DMS 273 (cell line): ENCODE measurements at regions not wholly inside any gene's neighbourhood (a gene's known extent, or its start where the extent isn't known, plus 50 kb on each side); places are given as distances from the start of the nearest gene placed in this dataset.

Experiments
- DNase-seq: peaks from one replicate; lab custom pipeline; 2025; ENCODE audit not compliant: unreplicated experiment; lab: John Stamatoyannopoulos, UW

DNA sequence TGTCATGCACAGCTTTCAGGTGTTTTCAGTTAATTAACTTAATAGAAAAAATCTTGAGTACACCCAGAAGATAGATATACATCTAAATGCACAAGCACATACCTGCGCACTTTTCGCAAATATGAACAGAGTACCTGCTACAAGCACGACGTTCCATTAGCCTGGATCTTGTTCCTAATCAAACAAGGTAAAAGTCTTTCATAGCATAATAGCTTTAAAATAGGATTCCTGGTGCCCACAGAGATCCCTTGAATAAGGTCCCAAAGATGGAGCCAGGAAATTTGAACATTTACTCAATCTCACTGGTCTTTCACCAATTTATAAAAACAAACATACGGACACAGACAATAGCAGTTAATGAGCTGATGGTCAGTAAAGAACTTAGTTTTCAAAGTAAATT lies 689.8 kb upstream of the CHORDC1 start:
- no peak for DNase-seq

DNA sequence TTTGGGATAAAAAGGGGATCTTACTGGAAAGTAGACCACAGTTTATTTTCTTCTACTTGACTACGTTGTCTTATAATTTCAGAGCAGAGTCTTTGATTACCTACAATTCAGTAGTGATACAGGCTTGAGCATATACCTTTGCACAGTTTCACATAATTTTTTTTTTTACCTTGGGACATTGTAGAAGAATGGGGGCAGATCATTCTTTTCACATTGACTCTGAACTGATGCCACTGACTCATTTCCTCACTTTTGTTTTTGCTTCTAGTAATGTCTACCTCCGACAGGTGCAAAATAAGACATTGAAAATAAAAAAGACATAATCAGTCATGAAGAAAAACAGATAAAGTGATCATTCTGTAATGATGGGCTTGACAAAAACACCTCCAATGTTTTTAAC lies 688.3 kb upstream of the CHORDC1 start:
- DNase-seq, result no peak

DNA sequence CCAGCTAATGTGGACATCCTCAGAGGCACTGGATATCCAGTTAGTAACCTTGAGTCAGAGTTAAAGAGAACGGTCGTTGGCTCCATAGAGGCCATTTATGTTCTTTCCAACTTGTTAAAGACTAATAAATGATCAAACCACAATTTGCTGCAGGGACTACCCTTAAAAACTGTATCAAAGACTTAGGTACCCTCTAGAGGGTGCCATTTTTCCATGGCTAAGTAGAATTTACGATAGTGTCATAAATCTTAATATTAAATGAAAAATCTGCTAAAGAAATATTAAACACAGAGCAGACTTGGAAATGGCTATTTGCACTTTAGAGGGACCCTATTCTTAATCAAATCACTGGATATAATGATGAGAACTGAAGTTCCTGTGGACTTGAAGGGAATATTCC lies 685.2 kb upstream of the CHORDC1 start:
- no peak for DNase-seq

DNA sequence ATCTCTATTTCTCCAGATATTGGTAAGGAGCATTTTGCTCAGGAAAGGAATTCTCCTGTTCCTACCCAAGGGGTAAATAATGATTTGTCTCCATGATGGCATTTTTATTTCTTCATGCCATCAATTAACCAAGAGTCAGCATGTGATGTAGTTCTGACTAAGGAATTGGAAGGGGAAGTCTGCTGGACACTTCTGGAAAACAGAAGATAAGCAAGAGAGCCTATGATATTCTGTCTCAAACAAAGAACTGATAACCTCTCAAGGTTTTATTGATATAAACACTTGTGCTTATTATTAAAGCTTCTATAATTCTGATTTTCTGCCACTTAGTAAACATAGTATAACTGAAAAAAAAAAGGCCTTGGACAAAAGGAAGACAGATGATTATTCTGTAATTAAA lies 673.0 kb upstream of the CHORDC1 start:
- DNase-seq, result no peak

DNA sequence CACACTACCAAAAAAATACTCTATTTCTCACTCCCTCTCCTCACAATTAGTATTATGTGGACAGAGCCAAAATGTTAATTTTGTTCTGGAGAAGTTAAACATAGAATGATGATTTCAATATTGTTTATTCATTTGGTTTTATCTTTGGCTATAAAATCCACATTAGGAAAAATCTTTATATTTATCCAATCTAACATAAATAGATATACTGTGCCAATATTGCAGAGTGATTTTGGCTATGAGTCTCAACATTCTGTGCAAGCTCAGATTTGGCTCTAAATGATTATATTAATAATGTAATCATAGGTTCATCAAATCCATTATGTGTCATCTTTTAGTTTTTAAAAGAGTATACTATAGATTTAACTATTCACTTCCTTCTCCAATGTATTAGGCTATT lies 667.5 kb upstream of the CHORDC1 start:
- DNase-seq, result no peak

DNA sequence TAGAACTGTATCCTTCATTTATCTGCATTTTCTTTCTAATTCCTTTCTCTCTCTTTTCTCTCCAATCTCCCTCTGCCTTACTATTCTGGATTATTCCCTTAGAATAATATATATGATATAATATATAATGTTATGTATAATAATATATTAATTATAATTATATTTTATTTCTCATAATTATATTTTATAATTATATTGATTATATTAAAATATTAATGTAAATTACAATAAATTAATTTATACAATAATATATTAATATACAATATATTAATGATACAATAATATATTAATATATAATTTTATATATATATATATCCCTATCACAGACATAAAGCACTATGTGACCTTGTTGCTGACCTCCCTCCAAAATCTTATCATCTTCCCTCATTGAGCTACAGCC lies 661.3 kb upstream of the CHORDC1 start:
- no peak for DNase-seq

DNA sequence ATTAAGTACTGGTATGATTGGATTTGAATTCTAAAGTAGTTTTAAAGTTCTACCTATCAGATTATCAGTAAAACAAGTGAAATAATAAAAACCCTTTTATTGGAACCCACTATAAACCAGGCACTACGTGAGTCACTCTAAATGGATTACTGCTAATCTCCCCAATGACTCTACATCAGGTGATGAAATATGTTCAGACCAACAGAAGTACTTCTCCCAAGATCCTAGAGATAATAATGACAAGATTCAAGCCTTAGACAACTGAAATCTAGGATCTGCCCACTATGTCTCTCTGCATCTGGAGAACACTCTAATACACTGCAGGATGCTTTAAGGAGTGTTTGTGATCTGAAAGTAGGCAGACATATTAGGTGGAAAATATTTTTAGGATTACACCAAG lies 652.1 kb upstream of the CHORDC1 start:
- DNase-seq, result no peak

DNA sequence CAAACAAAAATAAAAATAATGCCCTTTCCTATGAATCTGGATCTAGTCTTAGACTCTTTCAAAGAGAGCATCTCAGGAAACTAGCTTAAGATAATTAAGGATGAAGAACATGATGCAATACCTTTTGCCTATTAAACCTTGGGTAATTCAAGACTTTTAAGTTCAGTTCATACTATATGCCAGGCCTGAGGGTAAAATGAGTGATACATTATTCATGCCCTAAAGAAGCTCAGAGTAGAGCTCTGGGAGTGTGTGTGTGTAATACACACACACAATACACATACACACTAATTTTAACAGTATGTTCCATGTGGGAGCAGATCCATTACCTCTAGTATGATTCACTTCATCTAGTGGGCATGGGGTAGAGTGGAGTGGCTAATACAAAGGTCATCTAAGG lies 651.4 kb upstream of the CHORDC1 start:
- no peak for DNase-seq

DNA sequence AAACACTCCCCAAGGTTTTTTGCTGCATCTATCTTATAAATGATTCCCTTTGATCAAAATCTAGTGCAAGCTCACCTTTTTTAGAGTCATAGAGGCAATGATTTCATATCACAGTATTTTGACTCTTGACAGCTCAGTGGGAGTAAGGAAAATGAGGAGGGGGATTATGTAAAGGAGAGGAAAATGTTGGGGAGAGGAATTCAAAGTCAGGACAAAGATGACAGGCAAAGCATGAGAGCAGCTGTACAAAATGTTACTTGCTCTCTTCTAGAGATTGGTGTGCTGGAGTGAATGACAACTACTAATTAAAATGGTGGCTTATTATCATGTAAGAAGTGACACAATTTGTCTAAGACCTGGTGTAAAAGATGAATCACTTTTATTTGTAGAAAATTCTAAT lies 644.6 kb upstream of the CHORDC1 start:
- DNase-seq, result no peak

DNA sequence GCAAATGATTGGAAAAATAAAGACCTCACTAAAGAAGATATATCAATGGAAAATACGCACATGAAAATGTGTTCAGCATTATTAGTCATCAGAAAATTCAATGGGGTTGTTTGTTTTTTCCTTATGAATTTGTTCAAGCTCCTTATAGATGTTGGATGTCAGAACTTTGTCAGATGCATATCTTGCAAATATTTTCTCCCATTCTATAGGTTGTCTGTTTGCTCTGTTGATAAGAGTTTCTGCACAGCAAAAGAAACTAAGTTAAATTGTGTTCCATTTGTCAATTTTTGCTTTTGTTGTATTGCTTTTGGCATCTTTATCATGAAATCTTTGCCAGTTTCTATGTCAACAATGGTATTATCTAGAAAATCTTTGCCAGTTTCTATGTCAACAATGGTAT lies 633.9 kb upstream of the CHORDC1 start:
- no peak for DNase-seq

DNA sequence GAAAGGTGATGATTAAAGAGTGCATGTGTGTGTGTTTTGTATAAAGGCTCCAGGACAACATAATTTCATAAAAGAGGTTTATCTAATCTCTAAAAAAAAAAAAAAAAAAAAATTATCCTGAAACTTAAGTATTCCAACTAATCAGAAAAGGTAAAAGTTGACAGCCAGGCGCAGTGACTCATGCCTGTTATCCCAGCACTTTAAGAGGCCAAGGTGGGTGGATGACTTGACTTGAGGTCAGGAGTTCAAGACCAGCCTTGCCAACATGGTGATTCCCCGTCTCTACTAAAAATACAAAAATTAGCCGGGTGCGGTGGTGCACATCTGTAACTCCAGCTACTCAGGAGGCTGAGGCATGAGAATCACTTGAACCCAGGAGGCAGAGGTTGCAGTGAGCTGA lies 632.7 kb upstream of the CHORDC1 start:
- no peak for DNase-seq

DNA sequence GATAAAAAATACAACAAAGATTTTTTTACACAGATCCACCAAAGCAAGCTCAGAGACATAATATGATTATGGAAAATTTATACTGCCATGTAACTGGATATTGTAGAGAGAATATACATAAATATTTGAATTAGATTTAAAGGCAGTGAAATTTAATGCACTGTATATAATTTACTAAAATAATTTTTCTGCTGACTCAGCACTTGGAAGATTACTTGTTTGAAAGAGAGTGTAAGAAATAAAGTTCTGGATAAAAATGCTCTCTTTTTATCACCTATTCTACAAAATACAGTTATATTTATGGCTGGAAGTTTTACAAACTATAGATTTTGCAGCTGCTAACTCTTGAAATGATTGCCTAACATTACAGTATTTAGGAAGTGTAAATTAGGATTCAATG lies 628.3 kb upstream of the CHORDC1 start:
- DNase-seq, result no peak

DNA sequence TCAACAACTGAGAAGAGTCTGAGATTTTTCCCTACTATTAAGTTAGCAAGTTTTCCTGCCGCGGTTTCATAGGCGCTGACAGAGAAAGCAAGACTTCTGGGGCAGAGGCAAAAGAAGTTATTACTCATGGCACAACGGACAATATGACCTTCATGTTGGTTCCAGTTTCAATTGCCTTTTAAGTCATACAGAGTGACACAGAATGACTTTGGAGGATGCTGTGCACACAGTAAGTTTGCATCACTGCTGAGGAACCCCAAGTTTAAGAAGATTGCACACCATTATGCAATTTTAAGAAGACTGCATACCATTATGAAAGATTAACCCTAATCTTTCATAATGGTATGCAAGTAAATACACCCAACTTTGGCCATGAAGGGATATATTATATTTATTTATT lies 626.5 kb upstream of the CHORDC1 start:
- DNase-seq, result no peak

DNA sequence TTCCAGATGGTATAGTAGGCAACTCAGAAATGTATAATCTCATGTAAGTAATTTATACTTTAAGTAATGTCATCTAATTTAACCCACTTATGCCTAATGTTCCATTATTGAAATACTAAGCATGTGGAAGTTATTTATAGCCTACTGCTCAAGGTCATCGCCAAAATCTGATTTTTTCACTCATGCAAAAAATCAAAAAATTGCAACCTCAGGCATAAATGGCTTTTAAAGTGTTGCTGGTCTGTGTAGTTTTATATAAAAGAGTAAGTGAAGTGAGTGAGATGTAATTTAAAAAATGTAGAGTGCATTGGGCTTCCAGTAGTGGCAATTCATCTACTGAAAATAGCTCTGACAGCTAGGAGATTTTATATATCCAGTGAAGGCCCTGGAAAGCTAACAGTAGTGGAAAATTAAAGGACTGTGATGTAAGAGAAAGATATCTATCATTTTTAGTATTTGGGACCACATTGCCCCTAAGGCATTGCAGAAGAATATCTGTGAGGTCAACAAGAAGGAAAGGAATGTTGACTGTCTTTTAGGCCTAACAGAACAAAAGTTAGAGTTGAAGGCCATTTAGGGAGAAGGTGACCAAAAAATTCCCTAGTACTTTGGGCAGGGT lies 624.5 kb upstream of the CHORDC1 start:
- no peak for DNase-seq

DNA sequence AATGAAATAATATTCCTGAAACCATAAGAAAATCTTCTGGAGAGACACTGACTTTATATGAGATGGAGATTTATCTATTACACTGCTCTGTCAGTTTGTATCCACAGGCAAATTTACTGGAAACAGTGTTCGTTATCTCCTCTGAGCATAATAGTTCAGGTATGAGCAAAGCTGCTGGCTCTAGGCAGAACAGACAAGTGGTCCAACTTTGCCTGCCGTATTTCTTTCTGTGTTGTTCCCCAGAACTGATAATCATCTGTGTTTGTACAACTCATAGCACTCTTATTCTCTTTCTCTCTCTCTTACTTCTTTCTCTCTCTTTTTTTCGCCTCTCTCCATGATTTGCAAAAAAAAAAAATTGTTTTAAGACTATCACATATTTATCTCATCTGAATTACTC lies 623.8 kb upstream of the CHORDC1 start:
- no peak for DNase-seq

DNA sequence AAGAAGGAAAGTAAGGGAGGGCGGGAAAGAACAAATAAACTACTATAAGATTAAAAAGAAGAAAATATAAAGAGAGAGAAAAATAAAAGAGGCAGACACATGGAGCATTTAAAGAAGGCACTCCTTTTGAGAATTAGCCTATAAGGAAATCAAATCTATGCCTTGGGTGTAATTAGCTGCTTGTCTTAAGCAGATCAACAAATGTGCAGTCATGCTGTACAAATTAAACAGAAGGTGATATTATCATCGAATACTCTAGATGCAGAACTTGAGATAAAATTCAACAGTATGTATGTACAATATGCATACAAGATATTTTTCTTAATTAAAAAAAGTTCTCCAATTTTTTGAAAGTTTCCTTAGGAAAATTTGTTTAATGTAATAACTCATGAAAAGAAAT lies 623.0 kb upstream of the CHORDC1 start:
- DNase-seq, result no peak

DNA sequence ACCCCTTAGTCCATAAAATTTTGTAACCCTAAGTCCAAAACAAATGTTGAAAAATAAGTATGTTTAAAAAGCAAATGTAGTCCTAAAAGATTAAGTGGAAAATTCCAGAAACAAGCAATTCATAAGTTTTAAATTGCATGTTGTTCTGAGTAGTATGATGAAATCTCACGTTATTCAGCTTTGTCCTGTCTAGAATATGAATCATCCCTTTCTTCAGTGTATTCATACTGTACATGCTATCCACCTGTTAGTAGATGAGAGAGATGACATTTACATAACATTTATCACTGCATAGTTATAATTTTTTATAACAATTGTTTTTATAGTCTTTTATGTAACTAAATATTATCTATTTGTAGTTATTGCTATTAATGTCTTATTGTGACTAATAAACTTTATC lies 622.3 kb upstream of the CHORDC1 start:
- DNase-seq, result no peak

DNA sequence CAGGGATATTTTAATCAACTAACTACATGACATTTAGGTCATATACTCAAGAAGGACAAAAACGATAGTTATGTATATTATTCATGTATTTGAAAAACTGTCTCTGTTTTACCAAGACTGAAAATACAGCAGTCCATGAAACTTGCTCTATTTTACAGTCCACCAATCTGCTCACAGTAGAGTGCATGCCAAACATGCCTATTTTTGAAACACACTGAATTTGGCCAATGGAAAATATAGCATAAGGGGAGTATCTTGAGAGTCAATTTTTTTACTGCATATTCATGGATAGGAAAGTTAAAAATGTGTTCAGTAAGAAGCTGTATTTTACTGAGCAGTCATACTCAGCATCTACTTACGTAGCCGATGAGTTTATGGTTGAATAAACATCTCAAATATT lies 621.2 kb upstream of the CHORDC1 start:
- no peak for DNase-seq

DNA sequence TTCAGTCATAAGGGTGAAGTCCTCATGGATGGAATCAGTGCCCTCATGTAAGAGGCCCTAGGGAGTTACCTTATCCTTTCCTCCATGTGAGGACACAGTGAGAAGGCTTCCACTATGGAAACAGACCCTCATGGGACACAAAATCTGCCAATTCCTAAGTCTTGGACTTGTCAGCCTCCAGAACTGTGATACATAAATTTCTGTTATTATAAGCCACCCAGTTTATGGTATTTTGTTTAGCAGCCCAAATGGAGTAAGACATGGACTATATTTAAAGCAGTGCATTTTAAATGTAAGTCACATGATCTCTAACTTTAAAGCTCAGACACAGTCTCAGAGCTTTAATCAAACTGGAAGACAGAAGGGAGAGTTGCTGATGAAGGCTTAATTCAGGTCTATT lies 619.8 kb upstream of the CHORDC1 start:
- DNase-seq, result no peak

DNA sequence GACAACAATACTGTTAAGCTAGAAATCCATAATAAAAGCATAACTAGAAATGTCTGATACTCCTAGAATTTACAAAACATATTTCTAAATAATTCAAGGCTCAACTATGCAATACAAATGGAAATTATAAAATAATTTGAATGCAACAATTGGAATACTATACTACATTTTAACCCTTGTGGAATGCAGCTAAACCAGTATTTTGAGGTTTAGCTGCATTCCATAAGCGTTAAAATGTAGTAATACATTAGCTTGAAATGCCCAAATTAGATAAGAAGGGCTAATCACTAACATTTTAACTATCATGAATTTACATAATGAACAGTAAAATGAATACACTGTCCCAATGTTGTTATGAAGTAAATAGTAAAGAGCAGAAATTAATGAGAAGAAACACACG lies 617.2 kb upstream of the CHORDC1 start:
- no peak for DNase-seq

DNA sequence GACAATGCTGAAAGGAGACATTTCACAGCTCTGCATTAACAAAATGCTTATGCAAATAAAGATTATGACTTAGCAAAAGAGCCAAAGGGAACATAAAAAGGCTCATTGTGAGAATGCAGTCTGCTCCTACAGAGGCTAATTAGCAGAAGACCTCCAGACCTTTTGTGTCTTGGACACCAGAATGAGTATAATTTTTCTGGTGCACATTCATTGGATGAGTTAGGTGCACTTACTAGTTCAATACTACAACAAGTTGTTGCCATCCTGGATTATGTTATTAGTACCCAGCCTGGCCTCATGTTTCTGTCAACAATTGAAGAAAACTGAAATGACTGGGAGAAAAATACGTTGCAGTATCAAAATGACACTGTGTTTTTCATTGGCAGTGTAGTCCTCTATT lies 613.2 kb upstream of the CHORDC1 start:
- no peak for DNase-seq

DNA sequence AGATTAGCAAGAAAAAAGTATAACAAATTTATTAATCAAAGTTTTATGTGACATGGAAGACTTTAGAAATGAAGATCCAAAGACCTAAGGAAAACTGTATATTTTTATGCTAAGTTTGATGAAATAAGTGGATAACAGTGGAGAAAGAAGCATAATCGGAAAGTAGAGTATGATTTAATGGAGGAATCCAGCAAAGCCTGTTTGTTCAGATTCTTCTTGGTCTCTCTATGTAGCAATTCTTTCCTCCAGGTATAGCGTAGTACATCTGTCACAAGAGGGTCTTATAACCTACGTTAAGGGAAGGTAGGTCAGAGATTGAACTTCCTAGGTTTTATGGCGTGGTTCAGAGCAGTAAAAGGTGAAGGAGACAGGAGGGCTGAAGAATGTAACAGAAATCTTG lies 600.6 kb upstream of the CHORDC1 start:
- DNase-seq, result no peak

DNA sequence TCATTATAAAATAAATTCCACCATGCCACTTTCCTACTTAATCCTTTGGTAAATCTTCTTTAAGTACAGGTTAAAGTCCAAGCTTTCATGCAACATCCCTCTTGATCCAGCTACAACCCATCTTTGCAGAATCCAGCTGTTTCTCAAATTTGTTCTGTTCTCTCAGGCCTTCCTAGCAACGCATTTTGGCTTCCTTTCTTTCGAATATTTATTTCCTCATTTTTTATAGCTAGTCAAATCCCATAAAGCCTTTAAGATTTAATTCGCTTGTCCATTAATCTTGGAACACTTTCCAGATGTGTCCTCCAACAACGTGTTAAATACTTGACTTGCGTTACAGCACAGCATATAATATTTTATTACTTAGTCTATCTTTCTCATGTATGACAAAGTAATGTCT lies 600.1 kb upstream of the CHORDC1 start:
- no peak for DNase-seq

DNA sequence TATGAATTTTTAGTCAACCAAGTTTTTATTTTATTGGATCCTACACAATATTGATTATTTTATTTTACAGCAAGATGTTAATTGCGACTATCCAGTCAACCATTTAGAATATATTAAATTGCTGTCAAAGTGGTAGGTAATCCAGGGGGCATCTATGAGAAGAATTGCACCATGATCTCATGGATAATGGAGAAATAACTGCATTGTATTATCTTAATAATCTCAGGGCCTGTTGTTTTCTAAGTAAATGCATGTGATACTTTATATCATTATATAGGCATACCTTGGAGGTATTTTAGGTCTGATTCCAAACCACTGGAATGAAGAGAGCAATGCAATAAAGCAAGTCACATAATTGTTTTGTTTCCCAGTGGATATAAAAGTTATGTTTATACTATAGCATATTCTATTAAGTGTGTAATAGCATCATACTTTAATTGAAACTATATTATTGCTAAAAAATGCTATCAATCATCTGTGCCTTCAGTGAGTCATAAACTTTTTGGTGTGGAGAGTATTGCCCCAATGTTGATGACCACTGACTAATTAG lies 595.4 kb upstream of the CHORDC1 start:
- DNase-seq, result no peak
